NOMO-1 treated with DMSO at 0.1 percent for 48 hours (cell line): ENCODE measurements at regions not wholly inside any gene's neighbourhood (a gene's known extent, or its start where the extent isn't known, plus 50 kb on each side); places are given as distances from the start of the nearest gene placed in this dataset.
"Not testable (repeated sequence)": the region's sequence is repeated elsewhere in the genome, so short reads cannot be mapped to it uniquely, and the experiment has no call there.

Experiments used
- DNase-seq: peaks from one replicate; lab custom pipeline; 2025; ENCODE audit not compliant: unreplicated experiment; lab: John Stamatoyannopoulos, UW

GRCh38 chr4:180973894-180974293 lies 1269.3 kb upstream of the TENM3 start:
- no peak for DNase-seq

GRCh38 chr4:180990931-180991330 lies 1252.3 kb upstream of the TENM3 start:
- DNase-seq = no peak

- DNase-seq = no peak
Measured at GRCh38 chr4:180993244-180993836, 1249.9 kb upstream of the TENM3 start.

- no peak for DNase-seq
Measured at GRCh38 chr4:180994722-180995121, 1248.5 kb upstream of the TENM3 start.

- no peak for DNase-seq
Measured at GRCh38 chr4:180999217-180999616, 1244.0 kb upstream of the TENM3 start.

- DNase-seq = no peak
Measured at GRCh38 chr4:181004056-181004455, 1239.1 kb upstream of the TENM3 start.

GRCh38 chr4:181006499-181007260 lies 1236.5 kb upstream of the TENM3 start:
- no peak for DNase-seq

GRCh38 chr4:181007751-181008150 lies 1235.5 kb upstream of the TENM3 start:
- DNase-seq = no peak

GRCh38 chr4:181008164-181008563 lies 1235.0 kb upstream of the TENM3 start:
- DNase-seq = no peak

- DNase-seq = no peak
Measured at GRCh38 chr4:181013162-181013561, 1230.0 kb upstream of the TENM3 start.

GRCh38 chr4:181017038-181017437 lies 1226.2 kb upstream of the TENM3 start:
- no peak for DNase-seq

GRCh38 chr4:181018472-181018871 lies 1224.7 kb upstream of the TENM3 start:
- DNase-seq = no peak

GRCh38 chr4:181018913-181019312 lies 1224.3 kb upstream of the TENM3 start:
- no peak for DNase-seq

- no peak for DNase-seq
Measured at GRCh38 chr4:181020456-181020855, 1222.7 kb upstream of the TENM3 start.

- DNase-seq = no peak
Measured at GRCh38 chr4:181021213-181021612, 1222.0 kb upstream of the TENM3 start.

GRCh38 chr4:181030135-181030921 lies 1212.9 kb upstream of the TENM3 start:
- DNase-seq = not testable (repeated sequence)

- no peak for DNase-seq
Measured at GRCh38 chr4:181030961-181031360, 1212.2 kb upstream of the TENM3 start.

GRCh38 chr4:181043486-181043885 lies 1199.7 kb upstream of the TENM3 start:
- no peak for DNase-seq

- DNase-seq = no peak
Measured at GRCh38 chr4:181046809-181047208, 1196.4 kb upstream of the TENM3 start.

- DNase-seq = no peak
Measured at GRCh38 chr4:181051931-181052330, 1191.3 kb upstream of the TENM3 start.

- DNase-seq = no peak
Measured at GRCh38 chr4:181061787-181062186, 1181.4 kb upstream of the TENM3 start.

- DNase-seq = no peak
Measured at GRCh38 chr4:181063212-181063611, 1180.0 kb upstream of the TENM3 start.
